DOHH2 (cell line): ENCODE measurements at regions not wholly inside any gene's neighbourhood (a gene's known extent, or its start where the extent isn't known, plus 50 kb on each side); places are given as distances from the start of the nearest gene placed in this dataset.

ENCODE experiments used
- H3F3A ChIP-seq: fragments of 200-600 bp; sonication (generic), shearing (Covaris generic); 2 replicates; pipeline ENCODE4 v1.6.0; 2016; ENCODE audit warnings: antibody characterized with exemption, mild to moderate bottlenecking; ENCODE audit not compliant: control insufficient read depth, insufficient read depth
- H3K27ac ChIP-seq: fragments of 200-600 bp; sonication (generic); 2 replicates; pipeline ENCODE4 v1.5.1; 2014; ENCODE audit warnings: low read depth, mild to moderate bottlenecking, low read length, moderate library complexity
- H3K27me3 ChIP-seq: fragments of 200-600 bp; sonication (generic); 2 replicates; pipeline ENCODE4 v1.6.1; 2014; ENCODE audit warnings: mild to moderate bottlenecking, low read length, mixed read lengths; ENCODE audit not compliant: control insufficient read depth
- H3K36me3 ChIP-seq: fragments of 200-600 bp; sonication (generic); 2 replicates; pipeline ENCODE4 v1.6.1; 2014; ENCODE audit warnings: mild to moderate bottlenecking, low read length, moderate library complexity, mixed read lengths; ENCODE audit not compliant: control insufficient read depth
- H3K4me1 ChIP-seq: fragments of 200-600 bp; sonication (generic); 2 replicates; pipeline ENCODE4 v1.6.1; 2014; ENCODE audit warnings: mild to moderate bottlenecking, low read length, mixed read lengths; ENCODE audit not compliant: control insufficient read depth
- H3K4me2 ChIP-seq: fragments of 200-600 bp; sonication (generic); 2 replicates; pipeline ENCODE4 v1.6.0; 2014; ENCODE audit warnings: mild to moderate bottlenecking, low read length, moderate library complexity
- H3K4me3 ChIP-seq: fragments of 200-600 bp; sonication (generic); 2 replicates; pipeline ENCODE4 v1.5.1; 2014; ENCODE audit warnings: mild to moderate bottlenecking, low read length, mixed read lengths
- H3K79me2 ChIP-seq: fragments of 200-600 bp; sonication (generic); 2 replicates; pipeline ENCODE4 v1.6.1; 2014; ENCODE audit warnings: mild to moderate bottlenecking, low read length, mixed read lengths; ENCODE audit not compliant: control insufficient read depth
- H3K9me2 ChIP-seq: fragments of 200-600 bp; sonication (generic); replicated peaks from 2 replicates; pipeline ENCODE4 v1.6.1; 2014; ENCODE audit warnings: mild to moderate bottlenecking, low read length, mixed read lengths; ENCODE audit not compliant: control insufficient read depth
- H3K9me3 ChIP-seq: fragments of 200-600 bp; sonication (generic); 2 replicates; pipeline ENCODE4 v1.6.1; 2014; ENCODE audit warnings: antibody characterized with exemption, low read length, mixed read lengths; ENCODE audit not compliant: control insufficient read depth, insufficient read depth
- H4K20me1 ChIP-seq: fragments of 200-600 bp; sonication (generic); 2 replicates; pipeline ENCODE4 v1.6.0; 2014; ENCODE audit warnings: low read depth, mild to moderate bottlenecking, antibody characterized with exemption, low read length, moderate library complexity; ENCODE audit not compliant: control insufficient read depth, insufficient read depth
- EZH2phosphoT487 ChIP-seq: fragments of 200-600 bp; sonication (generic); IDR thresholded peaks from 2 replicates; pipeline ENCODE4 v1.6.1; 2017; ENCODE audit warnings: borderline replicate concordance, mild to moderate bottlenecking, antibody characterized with exemption, low read length, moderate library complexity, mixed read lengths
- TF ChIP-seq, protein P1 (sequence below): fragments of 200-600 bp; sonication (generic); IDR thresholded peaks from one replicate; pipeline ENCODE4 v1.5.1; 2014; ENCODE audit warnings: antibody characterized with exemption, mild to moderate bottlenecking, low read depth, low read length; ENCODE audit not compliant: poor library complexity, severe bottlenecking

DNA sequence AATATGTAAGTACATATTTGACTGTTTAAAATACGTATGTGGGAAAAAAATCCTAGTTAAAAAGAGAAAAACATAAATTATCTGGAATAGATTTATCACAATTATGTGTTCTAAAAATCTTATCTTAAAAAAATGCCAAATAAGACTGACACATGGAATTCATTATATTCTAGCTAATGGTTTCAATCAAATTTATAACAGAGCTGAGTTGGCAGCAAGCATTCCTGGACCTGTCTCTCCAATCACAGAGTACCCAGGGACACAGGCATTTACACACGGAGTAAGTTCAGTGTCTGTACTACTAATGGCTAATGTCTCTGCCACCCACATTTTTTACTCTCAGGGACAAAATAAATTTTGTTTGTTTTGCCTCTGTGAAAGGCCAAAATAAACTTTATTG lies 122.3 kb downstream of the RPS12 start:
- H3K4me3 ChIP-seq: no peak overlapping the region
- no peak for TF ChIP-seq EZH2phosphoT487
- TF ChIP-seq, protein P1, sequence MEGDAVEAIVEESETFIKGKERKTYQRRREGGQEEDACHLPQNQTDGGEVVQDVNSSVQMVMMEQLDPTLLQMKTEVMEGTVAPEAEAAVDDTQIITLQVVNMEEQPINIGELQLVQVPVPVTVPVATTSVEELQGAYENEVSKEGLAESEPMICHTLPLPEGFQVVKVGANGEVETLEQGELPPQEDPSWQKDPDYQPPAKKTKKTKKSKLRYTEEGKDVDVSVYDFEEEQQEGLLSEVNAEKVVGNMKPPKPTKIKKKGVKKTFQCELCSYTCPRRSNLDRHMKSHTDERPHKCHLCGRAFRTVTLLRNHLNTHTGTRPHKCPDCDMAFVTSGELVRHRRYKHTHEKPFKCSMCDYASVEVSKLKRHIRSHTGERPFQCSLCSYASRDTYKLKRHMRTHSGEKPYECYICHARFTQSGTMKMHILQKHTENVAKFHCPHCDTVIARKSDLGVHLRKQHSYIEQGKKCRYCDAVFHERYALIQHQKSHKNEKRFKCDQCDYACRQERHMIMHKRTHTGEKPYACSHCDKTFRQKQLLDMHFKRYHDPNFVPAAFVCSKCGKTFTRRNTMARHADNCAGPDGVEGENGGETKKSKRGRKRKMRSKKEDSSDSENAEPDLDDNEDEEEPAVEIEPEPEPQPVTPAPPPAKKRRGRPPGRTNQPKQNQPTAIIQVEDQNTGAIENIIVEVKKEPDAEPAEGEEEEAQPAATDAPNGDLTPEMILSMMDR: no peak
- no peaks in the 10 kb centered on the region for H3K79me2 ChIP-seq
- no peaks in the 10 kb centered on the region for H3F3A ChIP-seq
- H3K4me1 ChIP-seq: no peaks in the 10 kb centered on the region
- no peaks in the 10 kb centered on the region for H3K9me3 ChIP-seq
- no peak overlapping the region for H3K27ac ChIP-seq
- H3K36me3 ChIP-seq: no peaks in the 10 kb centered on the region
- H3K9me2 ChIP-seq: no peaks in the 10 kb centered on the region
- no peak overlapping the region for H3K4me2 ChIP-seq
- H4K20me1 ChIP-seq: no peaks in the 10 kb centered on the region
- H3K27me3 ChIP-seq: 0 out of 2 replicates have a peak, but pooled peaks cover 6% of the 10 kb centered on the region

GRCh38 chr6:132937466-132937906 lies 123.1 kb downstream of the RPS12 start:
- Histone ChIP-seq H3K4me1 (no peaks in the 10 kb centered on the region), H3F3A (no peaks in the 10 kb centered on the region), H3K36me3 (no peaks in the 10 kb centered on the region), H3K79me2 (no peaks in the 10 kb centered on the region), H3K9me3 (no peaks in the 10 kb centered on the region), H3K4me3 (no peak overlapping the region), H3K9me2 (no peaks in the 10 kb centered on the region), H3K27ac (no peak overlapping the region), H4K20me1 (no peaks in the 10 kb centered on the region), H3K27me3 (0 out of 2 replicates have a peak, but pooled peaks cover 6% of the 10 kb centered on the region), H3K4me2 (no peak overlapping the region)
- TF ChIP-seq EZH2phosphoT487: no peak
- TF ChIP-seq, protein P1: peak; percentile 71

GRCh38 chr6:132948889-132949288 lies 134.5 kb downstream of the RPS12 start:
- no peaks in the 10 kb centered on the region for H3K9me3 ChIP-seq
- no peak overlapping the region for H3K27ac ChIP-seq
- no peaks in the 10 kb centered on the region for H4K20me1 ChIP-seq
- H3F3A ChIP-seq: no peaks in the 10 kb centered on the region
- H3K4me2 ChIP-seq: no peak overlapping the region
- no peak overlapping the region for H3K4me3 ChIP-seq
- no peaks in the 10 kb centered on the region for H3K4me1 ChIP-seq
- H3K27me3 ChIP-seq: peaks cover 9% of the 10 kb centered on the region
- no peaks in the 10 kb centered on the region for H3K9me2 ChIP-seq
- no peaks in the 10 kb centered on the region for H3K79me2 ChIP-seq
- TF ChIP-seq EZH2phosphoT487: no peak
- TF ChIP-seq, protein P1: no peak
- no peaks in the 10 kb centered on the region for H3K36me3 ChIP-seq

GRCh38 chr6:132950566-132950965 lies 136.2 kb downstream of the RPS12 start:
- Histone ChIP-seq H3K9me3 (no peaks in the 10 kb centered on the region), H3K27ac (no peak overlapping the region), H3K9me2 (no peaks in the 10 kb centered on the region), H4K20me1 (no peaks in the 10 kb centered on the region), H3K36me3 (no peaks in the 10 kb centered on the region), H3K27me3 (peaks cover 9% of the 10 kb centered on the region), H3K4me2 (no peak overlapping the region), H3K79me2 (no peaks in the 10 kb centered on the region), H3F3A (no peaks in the 10 kb centered on the region), H3K4me1 (no peaks in the 10 kb centered on the region), H3K4me3 (no peak overlapping the region)
- no peak for TF ChIP-seq EZH2phosphoT487
- TF ChIP-seq, protein P1: no peak
